ENCODE measurements at regions not wholly inside any gene's neighbourhood (a gene's known extent, or its start where the extent isn't known, plus 50 kb on each side); places are given as distances from the start of the nearest gene placed in this dataset.
"Not testable (repeated sequence)": the region's sequence is repeated elsewhere in the genome, so short reads cannot be mapped to it uniquely, and the experiment has no call there.

- Histone ChIP-seq H3K9ac (ENCODE audit: low read depth in 1 of 2, low read length in 2 of 2) (no peak overlapping the region), H3K4me3 (ENCODE audit: low read length in 2 of 2) (no peak overlapping the region), H3K36me3 (ENCODE audit: control insufficient read depth in 2 of 2, insufficient read depth in 2 of 2, low read length in 2 of 2) (no peaks in the 10 kb centered on the region), H3K9me3 (ENCODE audit: control insufficient read depth in 2 of 2, low read length in 2 of 2) (no peaks in the 10 kb centered on the region), H3K27ac (ENCODE audit: low read depth in 2 of 2, low read length in 2 of 2) (no peak overlapping the region), H3K4me1 (ENCODE audit: control insufficient read depth in 2 of 2, insufficient read depth in 2 of 2, low read length in 2 of 2) (peaks cover 0 to 11% of the 10 kb centered on the region in 2 donors), H3K27me3 (ENCODE audit: control insufficient read depth in 2 of 2, insufficient read depth in 2 of 2, low read length in 2 of 2) (no peaks in the 10 kb centered on the region)
Measured at GRCh38 chr16:5314377-5314776, 216.8 kb upstream of the EEF2KMT start.

- Histone ChIP-seq H3K36me3 (ENCODE audit: control insufficient read depth in 2 of 2, insufficient read depth in 2 of 2, low read length in 2 of 2) (no peaks in the 10 kb centered on the region), H3K4me1 (ENCODE audit: control insufficient read depth in 2 of 2, insufficient read depth in 2 of 2, low read length in 2 of 2) (peaks cover 0 to 11% of the 10 kb centered on the region in 2 donors), H3K4me3 (ENCODE audit: low read length in 2 of 2) (no peak overlapping the region), H3K27me3 (ENCODE audit: control insufficient read depth in 2 of 2, insufficient read depth in 2 of 2, low read length in 2 of 2) (no peaks in the 10 kb centered on the region), H3K9ac (ENCODE audit: low read depth in 1 of 2, low read length in 2 of 2) (no peak overlapping the region), H3K9me3 (ENCODE audit: control insufficient read depth in 2 of 2, low read length in 2 of 2) (no peaks in the 10 kb centered on the region), H3K27ac (ENCODE audit: low read depth in 2 of 2, low read length in 2 of 2) (peak overlapping the region in 1 of 2 donors; percentile 44)
Measured at GRCh38 chr16:5309946-5310611, 212.5 kb upstream of the EEF2KMT start.

- Histone ChIP-seq H3K9me3 (ENCODE audit: control insufficient read depth in 2 of 2, low read length in 2 of 2) (peaks cover 0 to 4% of the 10 kb centered on the region in 2 donors), H3K27ac (ENCODE audit: low read depth in 2 of 2, low read length in 2 of 2) (no peak overlapping the region), H3K4me1 (ENCODE audit: control insufficient read depth in 2 of 2, insufficient read depth in 2 of 2, low read length in 2 of 2) (peaks cover 0 to 6% of the 10 kb centered on the region in 2 donors), H3K9ac (ENCODE audit: low read depth in 1 of 2, low read length in 2 of 2) (no peak overlapping the region), H3K4me3 (ENCODE audit: low read length in 2 of 2) (no peak overlapping the region), H3K36me3 (ENCODE audit: control insufficient read depth in 2 of 2, insufficient read depth in 2 of 2, low read length in 2 of 2) (no peaks in the 10 kb centered on the region), H3K27me3 (ENCODE audit: control insufficient read depth in 2 of 2, insufficient read depth in 2 of 2, low read length in 2 of 2) (no peaks in the 10 kb centered on the region)
Measured at GRCh38 chr16:5305023-5305422, 207.4 kb upstream of the EEF2KMT start.

GRCh38 chr16:5302372-5303114 lies 204.9 kb upstream of the EEF2KMT start:
- Histone ChIP-seq H3K4me1 (ENCODE audit: control insufficient read depth in 2 of 2, insufficient read depth in 2 of 2, low read length in 2 of 2) (no peaks in the 10 kb centered on the region), H3K27ac (ENCODE audit: low read depth in 2 of 2, low read length in 2 of 2) (no peak overlapping the region), H3K36me3 (ENCODE audit: control insufficient read depth in 2 of 2, insufficient read depth in 2 of 2, low read length in 2 of 2) (no peaks in the 10 kb centered on the region), H3K4me3 (ENCODE audit: low read length in 2 of 2) (no peak overlapping the region), H3K9ac (ENCODE audit: low read depth in 1 of 2, low read length in 2 of 2) (no peak overlapping the region), H3K27me3 (ENCODE audit: control insufficient read depth in 2 of 2, insufficient read depth in 2 of 2, low read length in 2 of 2) (no peaks in the 10 kb centered on the region), H3K9me3 (ENCODE audit: control insufficient read depth in 2 of 2, low read length in 2 of 2) (peaks cover 4% of the 10 kb centered on the region in 2 donors)

GRCh38 chr16:5298202-5298601 lies 200.6 kb upstream of the EEF2KMT start:
- H3K4me3 ChIP-seq (ENCODE audit: low read length in 2 of 2) = no peak overlapping the region
- no peaks in the 10 kb centered on the region for H3K4me1 ChIP-seq (ENCODE audit: control insufficient read depth in 2 of 2, insufficient read depth in 2 of 2, low read length in 2 of 2)
- peaks cover 4% of the 10 kb centered on the region in 2 donors for H3K9me3 ChIP-seq (ENCODE audit: control insufficient read depth in 2 of 2, low read length in 2 of 2)
- H3K27ac ChIP-seq (ENCODE audit: low read depth in 2 of 2, low read length in 2 of 2) = no peak overlapping the region
- H3K27me3 ChIP-seq (ENCODE audit: control insufficient read depth in 2 of 2, insufficient read depth in 2 of 2, low read length in 2 of 2) = no peaks in the 10 kb centered on the region
- no peak overlapping the region for H3K9ac ChIP-seq (ENCODE audit: low read depth in 1 of 2, low read length in 2 of 2)
- H3K36me3 ChIP-seq (ENCODE audit: control insufficient read depth in 2 of 2, insufficient read depth in 2 of 2, low read length in 2 of 2) = no peaks in the 10 kb centered on the region

- H3K4me3 ChIP-seq (ENCODE audit: low read length in 2 of 2) = no peak overlapping the region
- no peaks in the 10 kb centered on the region for H3K27me3 ChIP-seq (ENCODE audit: control insufficient read depth in 2 of 2, insufficient read depth in 2 of 2, low read length in 2 of 2)
- no peaks in the 10 kb centered on the region for H3K4me1 ChIP-seq (ENCODE audit: control insufficient read depth in 2 of 2, insufficient read depth in 2 of 2, low read length in 2 of 2)
- no peak overlapping the region for H3K27ac ChIP-seq (ENCODE audit: low read depth in 2 of 2, low read length in 2 of 2)
- no peak overlapping the region for H3K9ac ChIP-seq (ENCODE audit: low read depth in 1 of 2, low read length in 2 of 2)
- H3K9me3 ChIP-seq (ENCODE audit: control insufficient read depth in 2 of 2, low read length in 2 of 2) = peaks cover 0 to 4% of the 10 kb centered on the region in 2 donors
- no peaks in the 10 kb centered on the region for H3K36me3 ChIP-seq (ENCODE audit: control insufficient read depth in 2 of 2, insufficient read depth in 2 of 2, low read length in 2 of 2)
Measured at GRCh38 chr16:5296176-5296575, 198.6 kb upstream of the EEF2KMT start.

- not testable (repeated sequence) for H3K36me3 ChIP-seq (ENCODE audit: control insufficient read depth in 2 of 2, insufficient read depth in 2 of 2, low read length in 2 of 2); H3K4me3 ChIP-seq (ENCODE audit: low read length in 2 of 2); H3K27ac ChIP-seq (ENCODE audit: low read depth in 2 of 2, low read length in 2 of 2); H3K9ac ChIP-seq (ENCODE audit: low read depth in 1 of 2, low read length in 2 of 2); H3K9me3 ChIP-seq (ENCODE audit: control insufficient read depth in 2 of 2, low read length in 2 of 2); H3K4me1 ChIP-seq (ENCODE audit: control insufficient read depth in 2 of 2, insufficient read depth in 2 of 2, low read length in 2 of 2); H3K27me3 ChIP-seq (ENCODE audit: control insufficient read depth in 2 of 2, insufficient read depth in 2 of 2, low read length in 2 of 2)
Measured at GRCh38 chr16:5295304-5295703, 197.7 kb upstream of the EEF2KMT start.

- H3K9me3 ChIP-seq (ENCODE audit: control insufficient read depth in 2 of 2, low read length in 2 of 2) = not testable (repeated sequence)
Measured at GRCh38 chr16:5282152-5282551, 184.6 kb upstream of the EEF2KMT start.

GRCh38 chr16:5257462-5257861 lies 159.9 kb upstream of the EEF2KMT start:
- Histone ChIP-seq H3K27ac (ENCODE audit: low read depth in 2 of 2, low read length in 2 of 2) (no peak overlapping the region), H3K36me3 (ENCODE audit: control insufficient read depth in 2 of 2, insufficient read depth in 2 of 2, low read length in 2 of 2) (no peaks in the 10 kb centered on the region), H3K4me3 (ENCODE audit: low read length in 2 of 2) (no peak overlapping the region), H3K27me3 (ENCODE audit: control insufficient read depth in 2 of 2, insufficient read depth in 2 of 2, low read length in 2 of 2) (no peaks in the 10 kb centered on the region), H3K9me3 (ENCODE audit: control insufficient read depth in 2 of 2, low read length in 2 of 2) (no peaks in the 10 kb centered on the region), H3K9ac (ENCODE audit: low read depth in 1 of 2, low read length in 2 of 2) (no peak overlapping the region), H3K4me1 (ENCODE audit: control insufficient read depth in 2 of 2, insufficient read depth in 2 of 2, low read length in 2 of 2) (no peaks in the 10 kb centered on the region)

More at GRCh38 chr16:5282152-5282551, 184.6 kb upstream of the EEF2KMT start:
- not testable (repeated sequence) for H3K27ac ChIP-seq (ENCODE audit: low read depth in 2 of 2, low read length in 2 of 2); H3K9ac ChIP-seq (ENCODE audit: low read depth in 1 of 2, low read length in 2 of 2); H3K4me3 ChIP-seq (ENCODE audit: low read length in 2 of 2); H3K36me3 ChIP-seq (ENCODE audit: control insufficient read depth in 2 of 2, insufficient read depth in 2 of 2, low read length in 2 of 2); H3K27me3 ChIP-seq (ENCODE audit: control insufficient read depth in 2 of 2, insufficient read depth in 2 of 2, low read length in 2 of 2); H3K4me1 ChIP-seq (ENCODE audit: control insufficient read depth in 2 of 2, insufficient read depth in 2 of 2, low read length in 2 of 2)

- Histone ChIP-seq H3K9me3 (ENCODE audit: control insufficient read depth in 2 of 2, low read length in 2 of 2) (no peaks in the 10 kb centered on the region), H3K4me1 (ENCODE audit: control insufficient read depth in 2 of 2, insufficient read depth in 2 of 2, low read length in 2 of 2) (peaks cover 0 to 12% of the 10 kb centered on the region in 2 donors), H3K27me3 (ENCODE audit: control insufficient read depth in 2 of 2, insufficient read depth in 2 of 2, low read length in 2 of 2) (no peaks in the 10 kb centered on the region), H3K4me3 (ENCODE audit: low read length in 2 of 2) (no peak overlapping the region), H3K27ac (ENCODE audit: low read depth in 2 of 2, low read length in 2 of 2) (no peak overlapping the region), H3K36me3 (ENCODE audit: control insufficient read depth in 2 of 2, insufficient read depth in 2 of 2, low read length in 2 of 2) (no peaks in the 10 kb centered on the region), H3K9ac (ENCODE audit: low read depth in 1 of 2, low read length in 2 of 2) (no peak overlapping the region)
Measured at GRCh38 chr16:5252791-5253190, 155.2 kb upstream of the EEF2KMT start.
